Stimulated activated CD8-positive, alpha-beta memory T cell treated with anti-CD3 and anti-CD28 coated beads, Interleukin-15, amount 100 ng/mL, for 4 hours (primary cell): ENCODE measurements at regions not wholly inside any gene's neighbourhood (a gene's known extent, or its start where the extent isn't known, plus 50 kb on each side); places are given as distances from the start of the nearest gene placed in this dataset.

Experiments
- DNase-seq, 2 donors: peaks; one replicate each; pipeline ENCODE4 v3.0.0-alpha.2; 2020; ENCODE audit warnings: low read depth in 2 of 2

DNA sequence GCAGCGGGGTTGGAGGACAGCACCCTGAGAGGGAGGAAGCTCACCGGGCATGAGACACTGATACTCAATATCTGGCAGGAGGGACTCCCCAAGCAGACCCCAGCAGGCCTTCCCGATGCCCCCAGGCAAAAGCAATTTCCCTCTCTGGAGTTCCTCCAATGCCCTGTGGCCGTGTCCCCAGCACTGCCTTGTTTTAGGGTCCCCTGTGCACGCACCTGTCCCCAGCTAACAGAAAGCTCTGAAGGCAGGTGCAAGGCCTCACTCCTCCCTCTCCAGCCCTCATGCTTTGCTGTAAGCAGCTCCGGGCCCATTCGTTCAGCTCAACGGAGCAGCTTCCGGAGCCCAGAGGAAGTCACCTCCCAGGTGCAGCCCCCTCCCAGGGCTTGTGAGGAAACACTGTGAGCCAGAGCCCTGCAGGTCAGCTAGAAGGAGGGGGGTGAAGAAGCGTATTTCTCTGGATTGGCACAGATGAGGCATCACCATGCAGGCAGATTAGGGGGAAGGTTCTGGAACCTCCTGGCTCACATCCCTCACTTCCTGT, 50.3 kb upstream of the ID2 start:
- no peak for DNase-seq
